Ovary (tissue), 3 donors: ENCODE measurements at regions not wholly inside any gene's neighbourhood (a gene's known extent, or its start where the extent isn't known, plus 50 kb on each side); places are given as distances from the start of the nearest gene placed in this dataset.

Source experiments
- POLR2A ChIP-seq: fragments of 450-650 bp; IDR thresholded peaks from one replicate; pipeline ENCODE4 v1.6.1; 2017; ENCODE audit warnings: antibody characterized with exemption, mild to moderate bottlenecking, moderate library complexity
- TF ChIP-seq, protein P1 (sequence below), 3 donors: fragments of 450-650 bp in 2 of 3; fragments of 200-600 bp in 1 of 3; IDR thresholded peaks; one replicate each; pipeline versions ENCODE4 v1.5.1 to v1.8.0; 2016 to 2022; ENCODE audit warnings: antibody characterized with exemption in 3 of 3, mild to moderate bottlenecking in 1 of 3
- donor health status: DM: no; HTN: no; CAD: no.

DNA sequence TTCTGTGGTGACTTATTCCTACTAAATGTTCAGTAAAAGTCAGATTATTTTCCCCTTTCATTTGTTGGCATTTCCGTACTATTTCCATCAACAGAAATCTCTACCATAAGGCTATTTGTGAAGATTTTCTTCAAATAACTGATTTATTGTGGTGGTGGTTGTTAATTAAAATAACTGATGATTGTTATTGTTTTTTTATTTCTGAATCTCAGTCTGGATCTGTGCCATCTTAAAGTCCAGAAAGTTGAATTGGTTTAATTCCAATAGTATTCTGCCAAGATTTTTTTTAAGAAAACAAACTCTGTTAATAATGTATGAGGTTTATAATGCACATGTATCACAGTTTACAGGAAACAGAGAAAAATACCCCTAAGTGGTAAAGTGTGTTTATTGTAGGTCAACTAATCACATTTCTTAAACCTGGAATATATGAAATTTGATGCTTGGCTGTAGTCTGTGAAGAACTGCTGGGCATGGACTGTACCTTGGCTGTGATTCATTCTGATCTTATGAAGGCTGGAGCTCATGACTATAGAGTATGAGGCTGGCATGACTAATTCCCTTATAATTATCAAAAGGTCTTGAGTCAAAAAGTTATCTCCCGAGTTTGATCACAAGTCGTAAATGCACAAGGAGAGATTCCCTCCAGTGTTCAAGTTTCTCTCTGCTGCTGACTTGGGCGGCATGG is 134.2 kb upstream of the RND3 start:
- TF ChIP-seq, protein P1, sequence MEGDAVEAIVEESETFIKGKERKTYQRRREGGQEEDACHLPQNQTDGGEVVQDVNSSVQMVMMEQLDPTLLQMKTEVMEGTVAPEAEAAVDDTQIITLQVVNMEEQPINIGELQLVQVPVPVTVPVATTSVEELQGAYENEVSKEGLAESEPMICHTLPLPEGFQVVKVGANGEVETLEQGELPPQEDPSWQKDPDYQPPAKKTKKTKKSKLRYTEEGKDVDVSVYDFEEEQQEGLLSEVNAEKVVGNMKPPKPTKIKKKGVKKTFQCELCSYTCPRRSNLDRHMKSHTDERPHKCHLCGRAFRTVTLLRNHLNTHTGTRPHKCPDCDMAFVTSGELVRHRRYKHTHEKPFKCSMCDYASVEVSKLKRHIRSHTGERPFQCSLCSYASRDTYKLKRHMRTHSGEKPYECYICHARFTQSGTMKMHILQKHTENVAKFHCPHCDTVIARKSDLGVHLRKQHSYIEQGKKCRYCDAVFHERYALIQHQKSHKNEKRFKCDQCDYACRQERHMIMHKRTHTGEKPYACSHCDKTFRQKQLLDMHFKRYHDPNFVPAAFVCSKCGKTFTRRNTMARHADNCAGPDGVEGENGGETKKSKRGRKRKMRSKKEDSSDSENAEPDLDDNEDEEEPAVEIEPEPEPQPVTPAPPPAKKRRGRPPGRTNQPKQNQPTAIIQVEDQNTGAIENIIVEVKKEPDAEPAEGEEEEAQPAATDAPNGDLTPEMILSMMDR (IDR thresholded peaks at IDR 0.05): no peak
- TF ChIP-seq POLR2A: no peak
